H1 (cell line): ENCODE measurements at regions not wholly inside any gene's neighbourhood (a gene's known extent, or its start where the extent isn't known, plus 50 kb on each side); places are given as distances from the start of the nearest gene placed in this dataset.

ENCODE experiments used
- CTCF ChIA-PET: fragments of 300-600 bp; sonication (Branson Sonifier 250); formaldehyde crosslinking; loops from one replicate; lab custom pipeline; 2021; ENCODE audit not compliant: partially characterized antibody; lab: Charles Lee
- POLR2A ChIA-PET: fragments of 300-600 bp; sonication (Branson Sonifier 250); formaldehyde crosslinking; loops from one replicate; lab custom pipeline; 2021; ENCODE audit warnings: inconsistent platforms; ENCODE audit not compliant: partially characterized antibody; lab: Charles Lee
- DNase-seq, 2 experiments: peaks; one replicate each; pipeline versions ENCODE4 v3.0.0 to v3.0.0-alpha.2; 2010 to 2022; ENCODE audit warnings: low spot score in 2 of 2, low read depth in 1 of 2, mixed read lengths in 1 of 2
- FAIRE-seq: peaks from 2 replicates; lab custom pipeline; 2011; peaks lifted over from hg19 to GRCh38; lab: Jason Lieb, UNC
- H2AFZ ChIP-seq: 2 replicates; pipeline ENCODE4 v1.8.1; 2012; ENCODE audit warnings: low read length, inconsistent platforms
- H2AK5ac ChIP-seq: 2 replicates; pipeline ENCODE4 v1.6.1; 2013; ENCODE audit warnings: low read depth, low read length
- H2BK120ac ChIP-seq: replicated peaks from 2 replicates; pipeline ENCODE3; 2013; ENCODE audit warnings: low read depth, low read length, inconsistent platforms
- H2BK12ac ChIP-seq: 2 replicates; pipeline ENCODE4 v1.6.1; 2013; ENCODE audit warnings: low read depth, low read length
- H2BK15ac ChIP-seq: 2 replicates; pipeline ENCODE4 v1.6.1; 2013; ENCODE audit warnings: low read length
- H2BK20ac ChIP-seq: 2 replicates; pipeline ENCODE4 v1.6.1; 2013; ENCODE audit warnings: low read length
- H2BK5ac ChIP-seq: 2 replicates; pipeline ENCODE4 v1.6.1; 2013; ENCODE audit warnings: low read depth, low read length
- H3K14ac ChIP-seq: 2 replicates; pipeline ENCODE4 v1.6.1; 2013; ENCODE audit warnings: inconsistent platforms; ENCODE audit not compliant: insufficient read length
- H3K18ac ChIP-seq: 2 replicates; pipeline ENCODE4 v1.6.1; 2013; ENCODE audit warnings: low read length; ENCODE audit errors: extremely low read depth
- H3K23ac ChIP-seq: 2 replicates; pipeline ENCODE4 v1.6.1; 2013; ENCODE audit warnings: inconsistent platforms; ENCODE audit not compliant: insufficient read length
- H3K23me2 ChIP-seq: 2 replicates; pipeline ENCODE4 v1.6.1; 2013; ENCODE audit warnings: low read depth, low read length
- H3K27ac ChIP-seq: 2 replicates; pipeline ENCODE4 v1.6.1; 2011; ENCODE audit warnings: low read depth, low read length, inconsistent platforms
- H3K27me3 ChIP-seq, 4 experiments: replicated peaks in 1 of 4; 1 replicate in 1 of 4; 2 replicates in 3 of 4; pipeline versions ENCODE4 v1.6.1 to v1.8.1; 2011 to 2013; ENCODE audit warnings: low read length in 3 of 4, mild to moderate bottlenecking in 3 of 4, inconsistent platforms in 2 of 4, mixed read lengths in 2 of 4, moderate library complexity in 1 of 4; ENCODE audit not compliant: control insufficient read depth in 3 of 4, insufficient read depth in 3 of 4; ENCODE audit errors: extremely low read depth in 1 of 4
- H3K36me3 ChIP-seq, 4 experiments: 2 replicates each; pipeline versions ENCODE4 v1.6.1 to v1.8.1; 2011 to 2013; ENCODE audit warnings: mild to moderate bottlenecking in 4 of 4, low read length in 3 of 4, moderate library complexity in 2 of 4, control low read depth in 1 of 4, inconsistent platforms in 1 of 4; ENCODE audit not compliant: insufficient read depth in 4 of 4, control insufficient read depth in 2 of 4
- H3K4ac ChIP-seq: replicated peaks from 2 replicates; pipeline ENCODE3; 2013; ENCODE audit warnings: low read length, low read depth, mixed read lengths, inconsistent platforms; ENCODE audit not compliant: insufficient read length
- H3K4me1 ChIP-seq, 4 experiments: replicated peaks in 1 of 4; 1 replicate in 1 of 4; 2 replicates in 3 of 4; pipeline versions ENCODE4 v1.6.1 to v1.8.1; 2011 to 2013; ENCODE audit warnings: low read length in 3 of 4, inconsistent platforms in 2 of 4, mixed read lengths in 1 of 4; ENCODE audit not compliant: insufficient read depth in 4 of 4, control insufficient read depth in 3 of 4
- H3K4me2 ChIP-seq, 2 experiments: 2 replicates each; pipeline versions ENCODE4 v1.6.1 to v1.8.1; 2011 to 2013; ENCODE audit warnings: low read depth in 2 of 2, low read length in 2 of 2, control low read depth in 1 of 2, inconsistent platforms in 1 of 2, mild to moderate bottlenecking in 1 of 2; ENCODE audit not compliant: insufficient read depth in 1 of 2
- H3K4me3 ChIP-seq, 4 experiments: fragments of 200-600, 300-600 bp in 1 of 4; sonication (generic), shearing (Covaris generic), sonication (Bioruptor Twin) in 1 of 4; 2 replicates each; pipeline versions ENCODE4 v1.5.1 to v1.8.1; 2011 to 2016; ENCODE audit warnings: low read length in 4 of 4, low read depth in 3 of 4, control low read depth in 2 of 4, inconsistent platforms in 2 of 4, mild to moderate bottlenecking in 2 of 4, mixed read lengths in 1 of 4, moderate library complexity in 1 of 4; ENCODE audit not compliant: insufficient read depth in 2 of 4; ENCODE audit errors: extremely low read depth in 1 of 4
- H3K56ac ChIP-seq: replicated peaks from 2 replicates; pipeline ENCODE3; 2013; ENCODE audit warnings: low read depth, mild to moderate bottlenecking, mixed read lengths, low read length, inconsistent platforms; ENCODE audit not compliant: insufficient read length
- H3K79me1 ChIP-seq: 2 replicates; pipeline ENCODE4 v1.6.1; 2013; ENCODE audit warnings: low read depth, low read length, control low read depth
- H3K79me2 ChIP-seq, 2 experiments: 2 replicates each; pipeline versions ENCODE4 v1.6.1 to v1.8.1; 2012 to 2013; ENCODE audit warnings: low read length in 2 of 2, mild to moderate bottlenecking in 2 of 2, inconsistent platforms in 1 of 2; ENCODE audit not compliant: insufficient read depth in 2 of 2, control insufficient read depth in 1 of 2
- H3K9ac ChIP-seq, 4 experiments: replicated peaks in 1 of 4; 1 replicate in 1 of 4; 2 replicates in 3 of 4; pipeline versions ENCODE4 v1.6.1 to v1.8.1; 2011 to 2013; ENCODE audit warnings: low read depth in 3 of 4, low read length in 3 of 4, control low read depth in 2 of 4, mild to moderate bottlenecking in 2 of 4, moderate library complexity in 2 of 4, inconsistent platforms in 1 of 4; ENCODE audit errors: extremely low read depth in 1 of 4
- H3K9me3 ChIP-seq, 2 experiments: 2 replicates each; pipeline versions ENCODE4 v1.6.1 to v1.8.1; 2012 to 2013; ENCODE audit warnings: mild to moderate bottlenecking in 2 of 2, moderate library complexity in 2 of 2, control low read depth in 1 of 2, inconsistent platforms in 1 of 2, low read depth in 1 of 2, low read length in 1 of 2, mixed read lengths in 1 of 2; ENCODE audit not compliant: insufficient read depth in 2 of 2
- H4K20me1 ChIP-seq, 2 experiments: replicated peaks in 1 of 2; 2 replicates each; pipeline versions ENCODE3 to v1.8.1; 2011 to 2013; ENCODE audit warnings: inconsistent platforms in 2 of 2, low read length in 2 of 2, mild to moderate bottlenecking in 1 of 2; ENCODE audit not compliant: insufficient read depth in 2 of 2, control insufficient read depth in 1 of 2
- H4K5ac ChIP-seq: 2 replicates; pipeline ENCODE4 v1.6.1; 2013; ENCODE audit warnings: low read length, low read depth, mixed read lengths, inconsistent platforms; ENCODE audit not compliant: insufficient read length
- H4K8ac ChIP-seq: 2 replicates; pipeline ENCODE4 v1.8.0; 2013; ENCODE audit warnings: mild to moderate bottlenecking, moderate library complexity, low read length, inconsistent platforms; ENCODE audit not compliant: insufficient read depth; ENCODE audit errors: extremely low read depth
- H4K91ac ChIP-seq: replicated peaks from 2 replicates; pipeline ENCODE3; 2013; ENCODE audit warnings: low read length, mixed read lengths, inconsistent platforms; ENCODE audit not compliant: insufficient read length
- BRCA1 ChIP-seq: IDR thresholded peaks from 2 replicates; pipeline ENCODE4 v1.6.1; 2012; ENCODE audit warnings: low read depth, low read length, improper control_type of control experiment
- CEBPB ChIP-seq: IDR thresholded peaks from 2 replicates; pipeline ENCODE4 v1.6.1; 2012; ENCODE audit warnings: low read depth, low read length
- CHD2 ChIP-seq: IDR thresholded peaks from 2 replicates; pipeline ENCODE4 v1.6.1; 2012; ENCODE audit warnings: low read length, improper control_type of control experiment
- CTBP2 ChIP-seq: IDR thresholded peaks from 2 replicates; pipeline ENCODE4 v1.7.0; 2011; ENCODE audit warnings: borderline replicate concordance, mild to moderate bottlenecking, moderate library complexity, mixed read lengths, low read length; ENCODE audit not compliant: insufficient read depth, insufficient read length
- FOSL1 ChIP-seq: IDR thresholded peaks from 2 replicates; pipeline ENCODE4 v1.6.1; 2011; ENCODE audit warnings: mild to moderate bottlenecking, low read depth, low read length, moderate library complexity; ENCODE audit not compliant: insufficient read depth
- HDAC2 ChIP-seq, 2 experiments: fragments of 300-600 bp in 1 of 2; sonication (generic) in 1 of 2; IDR thresholded peaks; 2 replicates each; pipeline ENCODE4 v1.6.1; 2011 to 2012; ENCODE audit warnings: low read depth in 2 of 2, low read length in 2 of 2, mild to moderate bottlenecking in 2 of 2, moderate library complexity in 2 of 2, borderline replicate concordance in 1 of 2, inconsistent platforms in 1 of 2
- RBBP5 ChIP-seq: IDR thresholded peaks from 2 replicates; pipeline ENCODE4 v1.7.1; 2012; ENCODE audit warnings: low read depth, mild to moderate bottlenecking, inconsistent platforms, low read length, moderate library complexity, borderline replicate concordance
- SIX5 ChIP-seq: IDR thresholded peaks from 2 replicates; pipeline ENCODE4 v1.6.1; 2011; ENCODE audit warnings: mild to moderate bottlenecking, low read depth, low read length
- SP4 ChIP-seq: IDR thresholded peaks from 2 replicates; pipeline ENCODE4 v1.6.1; 2012; ENCODE audit warnings: low read length, inconsistent platforms
- SUZ12 ChIP-seq: fragments of 200-600 bp; sonication (generic); IDR thresholded peaks from 2 replicates; pipeline ENCODE4 v1.6.1; 2012; ENCODE audit warnings: mild to moderate bottlenecking, inconsistent platforms, low read length, moderate library complexity, mixed read lengths
- TAF1 ChIP-seq: IDR thresholded peaks from 2 replicates; pipeline ENCODE4 v1.6.1; 2011; ENCODE audit warnings: mild to moderate bottlenecking, low read depth, low read length
- TAF7 ChIP-seq: optimal IDR thresholded peaks from 2 replicates; pipeline ENCODE3; 2011; ENCODE audit warnings: low read depth, mild to moderate bottlenecking, inconsistent platforms, low read length, moderate library complexity, borderline replicate concordance
- WGBS, 2 experiments: shearing (Covaris generic) in 1 of 2; methylation state at CpG; one replicate each; pipeline versions ENCODE4 v1.1.6 to v1.1.7; 2013 to 2015; ENCODE audit warnings: low lambda C conversion rate in 2 of 2, mixed read lengths in 2 of 2, inconsistent platforms in 1 of 2, low coverage in 1 of 2, missing lambda C conversion rate in 1 of 2; ENCODE audit not compliant: insufficient replicate concordance in 2 of 2, insufficient coverage in 1 of 2, insufficient read length in 1 of 2; ENCODE audit errors: extremely low coverage in 1 of 2, missing lambda C conversion rate in 1 of 2; 5-methylcytosine and 5-hydroxymethylcytosine counted together
- TF ChIP-seq, protein P1 (sequence below): IDR thresholded peaks from 2 replicates; pipeline ENCODE4 v1.6.1; 2012; ENCODE audit warnings: low read length, inconsistent platforms

DNA sequence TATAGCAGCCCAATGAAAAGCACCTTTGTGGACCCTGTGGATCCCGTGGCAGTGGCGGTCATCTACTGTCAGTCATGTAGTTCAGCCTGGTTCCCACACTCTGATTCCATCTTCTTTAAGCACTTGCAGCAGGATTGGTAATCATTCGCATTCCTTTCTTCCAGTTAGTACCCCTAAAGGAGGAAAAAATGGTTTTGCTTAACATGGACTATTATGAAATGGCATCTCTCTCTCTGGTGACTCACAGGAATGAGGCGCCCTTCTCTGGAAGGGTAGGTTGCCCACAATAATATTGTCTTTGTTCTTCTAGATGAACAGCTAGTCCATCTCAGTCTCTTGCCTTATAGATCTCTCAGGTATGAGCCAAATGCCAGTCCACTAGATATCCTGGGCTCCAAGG lies 127.9 kb upstream of the MROH9 start:
- no peak overlapping the region for H3K23ac ChIP-seq
- H4K20me1 ChIP-seq = no peaks in the 10 kb centered on the region
- ChIA-PET POLR2A (no interaction called here), CTCF (interaction anchor here (1.0 to 1.7 kb wide), 3 partner anchors 13 to 117 kb away, joined by 3 to 4 read pairs (median 4); no protein-coding TSS in a partner anchor)
- no peak overlapping the region for H3K14ac ChIP-seq
- H3K27ac ChIP-seq = no peak overlapping the region
- no peak overlapping the region for H2BK20ac ChIP-seq
- no peak overlapping the region for H3K56ac ChIP-seq
- no peaks in the 10 kb centered on the region for H3K79me1 ChIP-seq
- no peak overlapping the region for H2BK15ac ChIP-seq
- H3K27me3 ChIP-seq = no peaks in the 10 kb centered on the region
- H2BK12ac ChIP-seq = no peak overlapping the region
- H3K18ac ChIP-seq = no peak overlapping the region
- H3K4ac ChIP-seq = no peak overlapping the region
- no peak overlapping the region for H4K91ac ChIP-seq
- H2AFZ ChIP-seq = no peak overlapping the region
- WGBS, 2 experiments = 92% methylated on average over 4 of the region's 4 CpGs; no CpG with 5 or more reads in 1 of the 2 experiments
- no peak for DNase-seq
- H3K4me3 ChIP-seq = no peak overlapping the region
- H3K36me3 ChIP-seq = no peaks in the 10 kb centered on the region
- no peak overlapping the region for H4K8ac ChIP-seq
- H3K79me2 ChIP-seq = no peaks in the 10 kb centered on the region
- no peak overlapping the region for H3K9ac ChIP-seq
- no peak overlapping the region for H3K4me2 ChIP-seq
- no peak overlapping the region for H2BK120ac ChIP-seq
- no peaks in the 10 kb centered on the region for H3K9me3 ChIP-seq
- no peak overlapping the region for H4K5ac ChIP-seq
- FAIRE-seq = no peak
- H3K23me2 ChIP-seq = no peaks in the 10 kb centered on the region
- H2AK5ac ChIP-seq = no peak overlapping the region
- 0 out of 7 replicates have a peak, but pooled peaks cover 0 to 2% (median 0%) of the 10 kb centered on the region in 4 experiments for H3K4me1 ChIP-seq
- H2BK5ac ChIP-seq = no peak overlapping the region
- no peak for TF ChIP-seq CEBPB
- TF ChIP-seq BRCA1 = no peak
- TF ChIP-seq HDAC2 (IDR thresholded peaks at IDR 0.05; ENCODE audit: borderline replicate concordance in 1 of 2, low read depth in 2 of 2, low read length in 2 of 2) = no peak
- no peak for TF ChIP-seq SUZ12
- no peak for TF ChIP-seq TAF7
- no peak for TF ChIP-seq TAF1
- TF ChIP-seq FOSL1 = no peak
- no peak for TF ChIP-seq CHD2
- TF ChIP-seq, protein P1, sequence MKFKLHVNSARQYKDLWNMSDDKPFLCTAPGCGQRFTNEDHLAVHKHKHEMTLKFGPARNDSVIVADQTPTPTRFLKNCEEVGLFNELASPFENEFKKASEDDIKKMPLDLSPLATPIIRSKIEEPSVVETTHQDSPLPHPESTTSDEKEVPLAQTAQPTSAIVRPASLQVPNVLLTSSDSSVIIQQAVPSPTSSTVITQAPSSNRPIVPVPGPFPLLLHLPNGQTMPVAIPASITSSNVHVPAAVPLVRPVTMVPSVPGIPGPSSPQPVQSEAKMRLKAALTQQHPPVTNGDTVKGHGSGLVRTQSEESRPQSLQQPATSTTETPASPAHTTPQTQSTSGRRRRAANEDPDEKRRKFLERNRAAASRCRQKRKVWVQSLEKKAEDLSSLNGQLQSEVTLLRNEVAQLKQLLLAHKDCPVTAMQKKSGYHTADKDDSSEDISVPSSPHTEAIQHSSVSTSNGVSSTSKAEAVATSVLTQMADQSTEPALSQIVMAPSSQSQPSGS = no peak
- TF ChIP-seq SP4 = no peak
- no peak for TF ChIP-seq CTBP2
- no peak for TF ChIP-seq RBBP5
- TF ChIP-seq SIX5 = no peak
